Fibroblast of gingiva (primary cell): ENCODE measurements at regions not wholly inside any gene's neighbourhood (a gene's known extent, or its start where the extent isn't known, plus 50 kb on each side); places are given as distances from the start of the nearest gene placed in this dataset.
"Not testable (repeated sequence)": the region's sequence is repeated elsewhere in the genome, so short reads cannot be mapped to it uniquely, and the experiment has no call there.

Source experiments
- DNase-seq: peaks from one replicate; pipeline ENCODE4 v3.0.0-alpha.2; 2011; ENCODE audit warnings: low read depth

DNA sequence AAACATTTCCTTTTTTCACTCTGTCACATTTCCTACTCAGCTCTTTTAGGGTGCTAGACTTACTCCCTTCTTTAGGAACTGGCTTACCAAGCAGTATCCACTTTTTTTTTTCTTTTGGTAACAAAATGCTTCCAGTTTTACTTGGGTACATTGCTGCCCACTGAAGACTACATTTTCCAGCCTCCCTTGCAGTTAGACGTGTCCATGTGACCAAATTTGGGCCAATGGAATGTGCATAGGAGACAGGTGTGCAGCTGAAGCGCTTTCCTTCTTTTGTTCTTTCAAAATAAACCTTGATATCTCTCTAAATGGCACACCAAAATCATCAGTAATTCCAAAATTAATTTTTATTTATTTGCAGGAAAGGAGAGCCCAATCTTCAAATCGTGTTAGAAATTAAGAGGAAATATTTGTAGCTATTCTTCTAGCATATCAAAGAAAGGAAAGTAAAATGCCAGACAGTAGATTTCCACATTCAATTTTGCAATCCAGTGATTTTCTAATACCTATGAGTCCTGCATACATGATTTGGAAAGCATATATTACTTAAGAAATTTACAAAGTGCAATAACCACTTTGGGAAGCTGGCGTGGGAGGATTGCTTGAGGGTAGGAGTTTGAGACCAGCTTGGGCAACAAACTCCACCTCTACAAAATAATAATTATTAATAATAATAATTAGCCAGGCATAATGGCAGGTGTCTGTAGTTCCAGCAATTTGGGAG lies 422.0 kb upstream of the FRG2C start:
- DNase-seq, result no peak

DNA sequence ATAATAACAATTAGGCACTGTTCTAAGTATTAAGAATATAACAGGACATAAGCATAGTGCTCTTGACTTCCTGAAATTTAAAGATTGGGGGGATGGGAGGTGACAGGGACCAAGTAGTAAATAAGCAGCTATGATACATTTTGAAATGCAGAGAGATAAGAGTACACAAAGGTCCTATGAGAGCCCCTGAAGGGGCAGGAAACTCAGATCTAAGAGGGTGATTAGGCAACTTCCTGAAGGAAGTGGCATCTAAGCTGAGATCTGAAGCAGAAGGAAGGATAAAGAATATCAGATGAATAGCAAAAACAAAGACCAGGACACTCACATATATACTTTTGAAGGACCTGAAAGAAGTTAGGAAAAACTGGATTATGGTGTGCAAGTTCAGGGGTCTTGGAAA lies 415.2 kb upstream of the FRG2C start:
- DNase-seq, result no peak

DNA sequence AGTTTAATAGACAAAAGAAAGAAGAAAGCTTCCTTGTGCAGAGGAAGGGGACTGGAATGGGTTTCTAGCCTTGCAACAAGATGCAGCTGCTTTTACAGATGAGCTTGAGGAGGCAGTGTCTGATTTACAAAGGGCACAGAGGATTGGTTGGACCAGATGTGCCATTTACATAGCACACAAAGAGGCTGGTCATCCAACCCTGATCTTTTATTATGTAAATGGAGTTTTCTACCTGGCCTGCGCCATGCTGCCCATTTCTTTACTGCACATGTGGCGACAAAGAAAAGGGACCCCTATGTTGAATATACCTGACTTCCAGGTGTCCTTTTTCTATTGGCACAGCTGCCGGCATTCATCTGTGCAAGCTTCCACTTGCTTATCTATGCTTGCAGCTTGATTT lies 409.4 kb upstream of the FRG2C start:
- no peak for DNase-seq

DNA sequence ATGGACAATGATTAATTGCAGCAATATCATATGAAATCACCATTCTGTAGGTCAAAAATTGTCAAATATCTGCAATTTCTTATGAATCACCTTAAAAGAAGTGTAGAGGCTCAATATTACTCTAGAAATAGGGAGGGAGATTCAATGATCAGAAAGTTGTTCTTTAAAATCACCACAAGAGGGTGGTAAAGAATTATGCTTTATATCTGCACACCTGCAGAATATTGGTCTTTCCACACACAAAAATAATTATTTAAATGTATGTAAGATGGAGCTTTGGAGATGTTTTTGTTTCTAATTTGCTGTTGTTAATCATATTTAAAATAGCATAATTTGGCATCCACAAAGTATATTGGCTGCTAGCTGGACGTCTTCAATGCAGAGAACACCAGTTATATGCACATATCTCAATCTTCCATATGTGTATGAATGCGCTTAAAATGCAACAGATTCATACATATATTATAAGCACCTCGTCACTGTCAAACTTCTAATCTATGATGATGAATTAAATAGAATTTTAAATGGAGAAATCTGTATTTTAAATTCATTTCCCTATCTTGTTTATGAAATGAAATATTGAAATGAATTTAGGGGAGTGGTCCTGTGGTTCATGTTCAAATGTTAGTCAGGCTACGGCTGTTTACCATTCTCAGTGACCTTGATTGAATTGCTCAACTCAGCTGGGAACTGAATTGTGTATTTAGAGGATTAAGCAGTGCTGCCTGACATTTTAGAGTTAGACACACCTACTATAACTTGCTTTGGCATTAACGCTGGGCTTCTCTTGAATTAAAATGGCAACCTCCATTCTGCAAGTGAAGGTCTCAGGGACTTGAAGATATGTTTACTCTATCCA lies 405.1 kb upstream of the FRG2C start:
- not testable (repeated sequence) for DNase-seq

DNA sequence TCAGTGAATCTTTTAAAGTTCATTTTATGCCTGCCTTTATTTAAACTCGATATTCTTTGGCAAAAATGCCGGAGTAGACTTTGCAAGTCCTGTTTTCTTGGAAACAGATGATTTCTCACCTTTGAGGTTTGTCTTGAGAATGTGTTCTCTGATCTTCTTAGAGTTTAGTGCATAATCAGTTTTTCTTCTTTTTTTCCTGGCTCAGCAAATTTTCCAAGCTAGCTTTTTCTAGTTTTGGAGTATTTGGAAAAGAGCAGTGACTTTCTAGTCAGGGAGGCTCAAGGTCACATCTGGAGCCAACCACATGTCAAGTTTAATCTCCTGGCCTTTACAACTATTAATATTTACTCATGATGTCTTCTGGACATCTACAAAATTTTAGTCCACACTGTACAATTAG lies 403.2 kb upstream of the FRG2C start:
- DNase-seq, result not testable (repeated sequence)

DNA sequence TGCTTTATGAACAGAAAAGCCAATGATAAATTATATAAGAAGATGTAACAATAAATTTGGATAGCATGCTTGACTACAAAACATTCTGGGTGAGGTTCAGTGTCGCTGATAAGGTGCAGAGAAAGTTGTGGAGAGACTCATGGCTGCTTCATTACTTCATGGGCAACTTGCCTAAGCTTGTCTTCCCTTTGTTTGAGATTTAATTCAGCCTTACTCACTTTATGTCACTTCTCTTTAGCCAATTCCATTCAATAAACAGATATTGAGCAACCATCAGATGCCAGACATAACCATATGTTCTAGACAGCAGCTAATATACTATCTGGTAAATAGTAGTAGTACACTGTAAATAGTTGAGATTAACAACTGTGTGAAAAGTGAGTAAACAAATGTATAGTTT lies 401.5 kb upstream of the FRG2C start:
- no peak for DNase-seq

DNA sequence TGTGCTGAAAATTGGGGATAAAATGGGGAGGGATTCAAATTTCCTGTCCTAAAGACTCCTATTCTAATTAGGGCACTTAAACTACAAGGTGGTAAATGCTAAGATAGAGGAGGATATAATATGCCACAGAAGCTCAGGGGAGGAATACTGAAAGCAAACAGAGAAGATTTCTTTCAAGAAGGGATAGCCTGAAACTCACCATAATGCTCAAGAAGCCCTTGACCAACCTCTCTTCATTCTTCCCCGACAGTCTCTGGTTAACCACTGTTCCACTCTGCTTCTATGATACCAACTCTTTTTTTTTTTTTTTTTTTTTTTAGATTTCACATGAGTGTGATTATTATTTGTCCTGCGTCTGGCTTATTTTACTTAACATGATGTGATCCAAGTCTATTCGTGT lies 398.2 kb upstream of the FRG2C start:
- no peak for DNase-seq

DNA sequence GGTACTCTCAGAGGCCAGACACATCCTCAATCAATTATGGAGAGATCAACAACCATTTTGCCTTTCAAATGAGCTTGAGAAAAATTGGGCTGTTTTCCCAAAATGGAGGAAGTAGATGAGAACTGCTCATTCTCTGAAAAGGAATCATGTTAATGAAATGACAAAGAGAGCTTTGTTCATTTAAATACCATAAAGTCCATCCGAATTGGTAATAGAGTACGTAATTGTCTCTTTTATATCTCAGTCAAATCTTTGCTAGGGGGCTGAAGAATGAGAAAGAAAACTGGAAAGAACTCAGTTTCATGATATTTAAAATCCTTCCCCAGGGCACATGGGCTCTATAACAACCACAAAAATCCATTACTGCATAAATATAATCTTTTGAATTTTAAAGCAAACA lies 395.6 kb upstream of the FRG2C start:
- DNase-seq, result not testable (repeated sequence)

DNA sequence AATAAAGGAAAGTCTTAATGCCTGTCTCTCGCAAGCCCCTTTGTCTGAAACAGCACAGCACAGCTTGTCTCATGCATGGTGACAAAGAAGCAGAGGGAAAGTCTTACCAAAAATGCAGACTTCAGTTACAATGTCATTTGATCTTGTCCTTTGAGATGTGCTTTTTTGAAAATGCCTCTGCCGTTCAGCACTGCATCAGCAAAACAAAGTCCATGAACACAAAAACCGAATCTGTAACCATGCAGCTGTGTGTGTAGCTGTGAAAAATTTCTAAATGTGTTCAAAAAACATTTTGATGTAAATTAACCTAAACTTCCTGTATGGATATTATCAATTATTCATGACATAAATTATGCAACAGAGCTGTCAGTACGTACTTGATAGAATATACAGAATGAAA lies 391.9 kb upstream of the FRG2C start:
- not testable (repeated sequence) for DNase-seq

DNA sequence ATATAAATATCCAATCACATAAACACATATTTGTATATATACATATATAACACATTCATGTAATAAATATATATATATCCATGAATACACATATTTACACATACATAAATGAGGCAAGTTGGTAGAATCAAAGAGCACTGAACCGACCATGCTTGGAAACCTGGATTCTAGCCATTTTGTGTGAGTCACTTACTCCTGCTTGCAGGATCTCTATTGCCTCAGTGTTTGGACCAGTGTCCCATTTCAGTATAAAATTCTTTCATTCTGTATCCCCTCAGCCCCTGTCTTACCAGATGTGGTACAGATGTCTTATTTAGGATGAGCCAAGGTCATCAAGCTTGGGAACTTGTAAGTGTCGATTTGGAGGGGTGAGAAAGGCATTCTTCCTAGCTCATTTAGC lies 391.4 kb upstream of the FRG2C start:
- DNase-seq, result peak; percentile 16

DNA sequence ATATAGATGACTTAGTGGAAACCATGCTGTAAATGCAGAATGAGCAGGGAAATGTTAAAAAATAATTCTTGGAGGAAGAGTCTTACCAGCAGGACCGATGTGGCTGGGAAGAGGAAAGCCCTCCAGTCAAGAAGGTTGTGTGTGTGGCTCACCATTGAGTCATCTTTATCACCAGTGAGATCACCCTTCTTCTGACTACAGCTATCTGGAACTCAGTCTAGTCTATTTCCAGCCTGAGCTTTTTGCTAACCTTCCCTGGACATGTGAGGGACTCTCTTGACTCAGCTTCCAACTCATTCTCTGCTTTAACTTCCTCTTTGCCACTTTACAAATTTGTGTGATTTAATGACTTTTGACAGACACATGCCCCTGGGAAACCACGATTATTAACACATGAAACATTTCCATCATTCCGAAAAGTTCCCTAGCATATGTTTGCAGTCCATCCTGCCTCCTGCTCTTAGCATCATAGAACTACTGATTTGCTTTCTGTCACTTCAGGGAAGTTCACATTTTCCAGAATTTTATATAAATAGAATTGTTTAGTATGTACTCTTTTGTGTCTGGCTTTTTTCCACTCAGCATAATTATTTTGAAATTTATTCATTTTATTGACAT lies 378.5 kb upstream of the FRG2C start:
- not testable (repeated sequence) for DNase-seq

DNA sequence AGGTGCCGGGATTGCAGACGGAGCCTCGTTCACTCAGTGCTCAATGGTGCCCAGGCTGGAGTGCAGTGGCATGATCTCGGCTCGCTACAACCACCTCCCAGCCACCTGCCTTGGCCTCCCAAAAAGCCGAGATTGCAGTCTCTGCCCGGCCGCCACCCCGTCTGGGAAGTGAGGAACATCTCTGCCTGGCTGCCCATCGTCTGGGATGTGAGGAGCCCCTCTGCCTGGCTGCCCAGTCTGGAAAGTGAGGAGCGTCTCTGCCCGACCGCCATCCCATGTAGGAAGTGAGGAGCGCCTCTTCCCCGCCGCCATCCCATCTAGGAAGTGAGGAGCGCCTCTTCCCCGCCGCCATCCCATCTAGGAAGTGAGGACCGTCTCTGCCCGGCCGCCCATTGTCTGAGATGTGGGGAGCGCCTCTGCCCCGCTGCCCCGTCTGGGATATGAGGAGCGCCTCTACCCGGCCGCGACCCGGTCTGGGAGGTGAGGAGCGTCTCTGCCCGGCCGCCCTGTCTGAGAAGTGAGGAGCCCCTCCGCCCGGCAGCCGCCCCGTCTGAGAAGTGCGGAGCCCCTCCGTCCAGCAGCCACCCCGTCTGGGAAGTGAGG lies 375.1 kb upstream of the FRG2C start:
- not testable (repeated sequence) for DNase-seq

DNA sequence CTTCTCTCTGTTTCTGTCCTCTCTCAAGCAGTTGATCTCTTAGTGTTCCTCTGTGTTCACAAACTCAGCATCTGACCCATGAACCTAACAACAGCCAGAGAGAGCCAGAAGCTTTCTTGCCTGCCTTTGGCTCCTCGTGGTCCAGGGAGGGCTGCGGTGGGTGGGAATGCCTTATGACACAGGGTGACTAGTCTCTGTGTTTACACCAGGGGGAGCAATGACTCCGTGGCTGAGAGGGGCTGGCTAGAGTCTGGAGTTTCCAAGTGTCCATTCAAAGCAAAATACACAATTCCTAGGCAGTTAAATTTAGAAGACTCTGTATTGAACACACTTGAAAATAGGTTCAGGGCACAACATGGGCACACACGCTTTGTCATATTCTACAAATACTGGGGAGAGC lies 370.0 kb upstream of the FRG2C start:
- no peak for DNase-seq

DNA sequence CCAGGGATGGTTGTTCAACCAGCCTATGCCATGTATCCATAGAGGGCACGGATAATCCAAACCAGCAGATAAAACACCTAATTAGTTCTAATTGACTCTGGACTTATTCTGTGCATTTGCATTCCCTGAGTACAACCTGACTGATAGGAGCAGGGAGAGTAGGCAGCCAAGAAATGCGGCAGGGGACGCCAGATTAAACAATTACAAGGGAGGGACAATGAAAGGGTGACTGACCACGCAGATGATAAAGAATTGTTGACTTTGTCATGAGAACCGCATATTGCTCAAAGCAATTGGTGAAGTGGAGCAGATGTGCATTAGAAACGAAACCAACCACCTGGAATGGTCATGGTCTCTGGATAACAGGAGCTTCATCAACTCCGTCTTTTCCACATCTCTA lies 369.1 kb upstream of the FRG2C start:
- no peak for DNase-seq

DNA sequence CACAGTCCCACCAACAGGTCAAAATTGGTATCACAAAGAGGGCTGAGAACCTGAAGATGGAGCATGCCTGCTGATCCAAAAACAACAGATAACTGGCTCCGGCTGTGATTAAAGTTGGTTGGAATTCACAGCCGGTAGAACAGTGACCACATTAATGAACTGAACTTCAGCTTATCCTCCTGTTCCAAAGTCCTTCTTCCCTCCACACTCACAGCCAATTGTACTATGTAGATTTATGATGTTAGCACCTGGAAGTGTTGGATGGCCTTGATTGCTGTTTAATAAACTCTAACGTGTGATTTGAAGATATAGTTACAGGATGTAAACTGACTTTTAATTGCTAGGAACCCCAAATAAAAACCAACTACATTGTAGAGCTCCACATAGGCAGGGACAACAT lies 367.3 kb upstream of the FRG2C start:
- DNase-seq, result no peak

DNA sequence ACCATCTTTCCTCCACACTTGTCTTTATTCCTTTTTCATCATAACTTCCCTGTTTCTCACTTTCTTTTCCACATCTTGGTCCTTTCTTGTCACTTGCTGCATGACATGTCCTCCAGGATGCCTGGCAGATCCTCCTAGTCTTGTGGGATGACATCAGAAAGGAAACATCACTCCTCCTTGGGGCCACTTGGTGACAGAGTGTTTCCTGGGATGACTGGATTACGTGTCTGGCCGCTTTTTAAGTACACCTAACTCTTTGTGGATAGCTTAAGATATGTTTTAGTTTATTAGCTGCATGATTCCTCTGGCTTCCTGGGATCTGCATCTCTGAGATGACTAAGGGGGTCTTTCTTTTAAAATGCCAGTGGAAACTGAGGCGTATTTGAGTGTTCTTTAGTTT lies 363.5 kb upstream of the FRG2C start:
- no peak for DNase-seq

DNA sequence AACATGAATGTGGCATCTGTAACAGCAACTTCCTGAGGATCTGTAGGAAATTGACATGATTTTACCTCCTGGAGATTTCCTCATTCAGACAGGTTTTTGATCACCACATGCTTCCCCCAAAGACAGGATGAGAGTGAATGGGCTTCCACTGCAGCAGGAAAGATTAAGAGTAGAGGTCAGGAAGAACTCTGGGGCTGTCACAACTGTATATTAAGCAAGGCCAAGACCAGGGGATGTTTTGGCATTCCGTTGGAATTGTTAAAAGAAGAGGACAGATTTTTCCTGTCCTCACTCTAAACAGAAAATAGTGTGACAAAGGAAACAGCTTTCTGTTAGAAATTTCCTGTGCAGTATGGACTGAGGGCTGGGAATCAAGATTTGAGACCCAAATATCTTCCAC lies 363.1 kb upstream of the FRG2C start:
- not testable (repeated sequence) for DNase-seq

DNA sequence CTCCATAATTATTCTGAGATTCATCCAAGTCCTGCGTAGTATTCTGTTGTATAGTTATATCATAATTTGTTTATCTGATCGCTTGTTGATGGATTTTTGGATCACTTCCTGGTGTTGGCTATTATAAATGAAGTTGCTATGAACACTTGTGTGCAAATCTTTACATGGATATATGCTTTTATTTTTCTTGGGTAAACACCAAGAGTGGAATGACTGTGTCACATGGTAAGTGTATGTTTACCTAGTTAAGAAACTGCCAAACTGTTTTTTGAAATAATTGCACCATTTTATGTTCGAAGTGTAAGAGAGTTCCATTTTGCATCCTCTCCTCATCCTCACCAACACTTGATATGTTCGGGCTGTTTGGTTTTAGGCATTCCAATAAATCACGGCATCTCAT lies 360.4 kb upstream of the FRG2C start:
- DNase-seq, result no peak

DNA sequence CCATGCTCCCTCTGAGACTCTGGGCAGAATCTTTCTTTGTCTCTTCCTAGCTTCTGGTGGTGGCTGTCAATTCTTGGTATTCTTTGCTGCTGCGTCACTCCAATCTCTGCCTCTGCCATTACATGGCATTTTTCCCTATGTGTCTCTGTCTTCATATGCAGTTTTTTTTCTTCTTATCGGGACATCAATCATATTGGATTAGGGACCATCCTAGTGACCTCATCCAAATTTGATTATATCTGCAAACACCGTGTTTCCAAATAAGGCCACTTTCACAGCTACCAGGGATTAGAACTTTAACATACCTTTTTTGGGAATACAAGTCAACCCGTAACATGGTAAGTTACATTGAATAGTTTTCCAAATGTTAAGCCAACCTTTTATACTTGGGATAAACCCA lies 358.2 kb upstream of the FRG2C start:
- no peak for DNase-seq

DNA sequence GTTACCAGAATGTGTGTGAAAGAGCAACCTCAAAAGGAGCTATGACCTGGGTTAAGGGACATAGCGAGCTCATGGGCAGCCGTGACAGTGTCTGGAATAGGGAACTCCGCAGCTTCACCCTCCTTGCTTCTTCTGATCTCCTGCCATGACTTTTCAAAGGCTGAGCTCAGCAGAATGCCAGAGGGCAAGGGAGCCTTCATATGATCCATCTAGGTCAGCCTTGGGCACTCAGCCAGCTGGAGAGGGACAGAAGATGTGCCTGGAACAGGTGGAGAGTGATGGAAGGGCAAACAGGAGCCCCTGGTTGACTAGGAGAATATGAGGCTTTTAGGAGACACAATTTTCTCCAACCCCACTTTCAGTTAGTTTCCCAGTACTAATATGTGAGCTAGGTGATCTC lies 352.8 kb upstream of the FRG2C start:
- not testable (repeated sequence) for DNase-seq

DNA sequence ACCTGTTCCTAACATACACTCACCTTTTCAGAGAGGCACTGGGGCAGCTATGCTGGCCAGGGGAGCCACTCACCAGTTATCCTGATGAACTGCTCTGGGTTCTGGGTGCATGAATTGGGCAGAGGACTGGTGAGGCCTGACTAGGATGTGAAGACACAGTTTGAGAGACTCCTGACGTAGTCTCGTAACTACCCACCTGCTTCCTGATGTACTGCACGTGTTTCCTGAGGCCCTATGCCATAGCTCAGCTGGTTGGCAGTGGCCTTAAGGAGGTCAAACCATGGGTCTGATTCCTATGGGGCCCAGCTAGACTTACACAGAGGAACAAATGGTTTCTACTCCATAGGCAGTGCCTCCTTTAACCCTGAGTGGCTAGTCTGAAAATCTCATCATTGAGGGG lies 351.7 kb upstream of the FRG2C start:
- not testable (repeated sequence) for DNase-seq

DNA sequence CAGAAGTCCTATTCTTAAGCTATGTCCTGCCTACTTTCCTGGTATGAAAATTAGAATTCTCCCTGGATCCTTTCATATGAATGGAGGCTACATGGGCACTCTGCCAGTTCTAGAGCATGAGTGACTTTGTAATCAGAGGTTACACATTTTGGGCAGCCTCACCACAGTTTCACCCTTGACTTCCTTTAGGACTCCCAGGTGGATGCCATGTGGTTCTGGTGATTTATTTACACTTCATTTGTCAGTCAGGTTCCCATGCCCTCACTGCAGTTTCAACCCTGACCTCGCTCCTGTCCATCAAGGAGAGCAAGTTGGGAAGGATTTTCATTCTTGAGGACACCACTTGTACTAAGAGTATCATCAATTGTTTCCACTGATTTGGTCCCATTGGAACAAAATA lies 344.4 kb upstream of the FRG2C start:
- not testable (repeated sequence) for DNase-seq

DNA sequence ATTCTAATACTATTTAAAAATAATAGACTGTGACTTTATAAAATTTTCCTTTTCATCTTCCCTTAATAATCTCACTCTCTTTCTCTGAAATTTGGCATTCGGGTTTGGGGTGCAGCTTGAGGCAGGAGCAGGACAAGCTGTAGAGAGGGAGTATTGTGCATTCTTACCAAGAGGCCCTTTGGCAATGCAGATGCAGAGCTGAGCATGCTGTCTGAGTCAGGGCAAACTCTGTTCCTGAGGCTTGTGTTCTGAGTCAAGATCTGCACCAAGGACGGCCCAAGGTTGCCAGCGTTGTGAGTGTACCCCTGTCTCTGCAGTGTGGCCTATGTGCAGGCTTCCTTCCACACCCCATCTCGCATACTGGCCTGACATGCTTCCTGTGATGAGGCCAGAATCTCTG lies 343.8 kb upstream of the FRG2C start:
- DNase-seq, result no peak
